DND-41 (cell line): ENCODE measurements at regions not wholly inside any gene's neighbourhood (a gene's known extent, or its start where the extent isn't known, plus 50 kb on each side); places are given as distances from the start of the nearest gene placed in this dataset.

ENCODE experiments used
- ATAC-seq: fragments of 200-7000 bp; cut with Tn5 transposase; 3 replicates; pipeline ENCODE4 v1.9.1; 2021; ENCODE audit warnings: low read depth; ENCODE audit not compliant: insufficient read depth
- DNase-seq: peaks from one replicate; pipeline ENCODE4 v3.0.0-alpha.2; 2020
- H2AFZ ChIP-seq: 2 replicates; pipeline ENCODE4 v1.6.0; 2012; ENCODE audit warnings: low read depth, low read length
- H3K27ac ChIP-seq: 2 replicates; pipeline ENCODE4 v1.5.1; 2012; ENCODE audit warnings: low read length, inconsistent platforms
- H3K27me3 ChIP-seq: fragments of 200-600 bp; sonication (generic); 2 replicates; pipeline ENCODE4 v1.6.0; 2012; ENCODE audit warnings: low read length, mild to moderate bottlenecking, inconsistent platforms; ENCODE audit not compliant: insufficient read depth, poor library complexity
- H3K36me3 ChIP-seq: 2 replicates; pipeline ENCODE4 v1.5.1; 2012; ENCODE audit warnings: low read length, inconsistent platforms; ENCODE audit not compliant: insufficient read depth
- H3K4me1 ChIP-seq: 2 replicates; pipeline ENCODE4 v1.5.1; 2012; ENCODE audit warnings: mild to moderate bottlenecking, low read length; ENCODE audit not compliant: insufficient read depth
- H3K4me2 ChIP-seq: 2 replicates; pipeline ENCODE4 v1.6.0; 2012; ENCODE audit warnings: mild to moderate bottlenecking, moderate library complexity, low read length, inconsistent platforms; ENCODE audit not compliant: insufficient read depth
- H3K4me3 ChIP-seq, 2 experiments: fragments of 200-600 bp in 1 of 2; shearing (Covaris generic) in 1 of 2; 2 replicates each; pipeline ENCODE4 v1.5.1; 2012 to 2016; ENCODE audit warnings: inconsistent platforms in 2 of 2, low read length in 2 of 2, mild to moderate bottlenecking in 2 of 2, low read depth in 1 of 2, moderate library complexity in 1 of 2
- H3K79me2 ChIP-seq: 2 replicates; pipeline ENCODE4 v1.6.0; 2012; ENCODE audit warnings: low read length, inconsistent platforms; ENCODE audit not compliant: insufficient read depth
- H3K9ac ChIP-seq: 2 replicates; pipeline ENCODE4 v1.6.0; 2012; ENCODE audit warnings: low read depth, mild to moderate bottlenecking, inconsistent platforms, low read length, moderate library complexity
- H3K9me3 ChIP-seq: 2 replicates; pipeline ENCODE4 v1.5.1; 2012; ENCODE audit warnings: low read length, moderate library complexity, mild to moderate bottlenecking, inconsistent platforms; ENCODE audit not compliant: insufficient read depth, severe bottlenecking
- H4K20me1 ChIP-seq: 2 replicates; pipeline ENCODE4 v1.6.0; 2012; ENCODE audit warnings: low read length; ENCODE audit not compliant: insufficient read depth
- EZH2 ChIP-seq: IDR thresholded peaks from 3 replicates; pipeline ENCODE4 v1.6.1; 2012; ENCODE audit warnings: borderline replicate concordance, low read depth, mild to moderate bottlenecking, moderate library complexity, low read length, inconsistent platforms; ENCODE audit not compliant: severe bottlenecking
- TF ChIP-seq, protein P1 (sequence below): IDR thresholded peaks from 2 replicates; pipeline ENCODE4 v1.5.1; 2012; ENCODE audit warnings: borderline replicate concordance, low read length, moderate library complexity, mild to moderate bottlenecking; ENCODE audit not compliant: poor library complexity, severe bottlenecking; ENCODE audit errors: extremely low read depth

DNA sequence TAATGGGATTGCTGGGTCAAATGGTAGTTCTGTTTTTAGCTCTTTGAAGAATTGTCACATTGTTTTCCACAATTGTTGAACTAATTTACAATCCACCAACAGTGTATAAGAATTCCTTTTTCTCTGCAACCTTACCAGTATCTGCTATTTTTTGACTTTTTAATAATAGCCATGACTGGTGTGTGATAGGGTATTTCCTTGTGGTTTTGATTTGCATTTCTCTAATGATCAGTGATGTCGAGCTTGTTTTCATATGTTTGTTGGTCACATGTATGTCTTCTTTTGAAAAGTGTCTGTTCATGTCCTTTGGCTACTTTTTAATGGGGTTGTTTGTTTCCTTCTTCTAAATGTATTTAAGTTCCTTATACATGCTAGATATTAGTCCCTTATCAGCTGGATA, 322.3 kb downstream of the CDH2 start:
- H3K4me3 ChIP-seq = no peak overlapping the region
- no peak overlapping the region for H3K27ac ChIP-seq
- no peak overlapping the region for H3K9ac ChIP-seq
- TF ChIP-seq, protein P1, sequence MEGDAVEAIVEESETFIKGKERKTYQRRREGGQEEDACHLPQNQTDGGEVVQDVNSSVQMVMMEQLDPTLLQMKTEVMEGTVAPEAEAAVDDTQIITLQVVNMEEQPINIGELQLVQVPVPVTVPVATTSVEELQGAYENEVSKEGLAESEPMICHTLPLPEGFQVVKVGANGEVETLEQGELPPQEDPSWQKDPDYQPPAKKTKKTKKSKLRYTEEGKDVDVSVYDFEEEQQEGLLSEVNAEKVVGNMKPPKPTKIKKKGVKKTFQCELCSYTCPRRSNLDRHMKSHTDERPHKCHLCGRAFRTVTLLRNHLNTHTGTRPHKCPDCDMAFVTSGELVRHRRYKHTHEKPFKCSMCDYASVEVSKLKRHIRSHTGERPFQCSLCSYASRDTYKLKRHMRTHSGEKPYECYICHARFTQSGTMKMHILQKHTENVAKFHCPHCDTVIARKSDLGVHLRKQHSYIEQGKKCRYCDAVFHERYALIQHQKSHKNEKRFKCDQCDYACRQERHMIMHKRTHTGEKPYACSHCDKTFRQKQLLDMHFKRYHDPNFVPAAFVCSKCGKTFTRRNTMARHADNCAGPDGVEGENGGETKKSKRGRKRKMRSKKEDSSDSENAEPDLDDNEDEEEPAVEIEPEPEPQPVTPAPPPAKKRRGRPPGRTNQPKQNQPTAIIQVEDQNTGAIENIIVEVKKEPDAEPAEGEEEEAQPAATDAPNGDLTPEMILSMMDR = no peak
- no peak for TF ChIP-seq EZH2
- H3K27me3 ChIP-seq = no peaks in the 10 kb centered on the region
- ATAC-seq (no peak), DNase-seq (no peak)
- no peaks in the 10 kb centered on the region for H3K79me2 ChIP-seq
- no peaks in the 10 kb centered on the region for H3K36me3 ChIP-seq
- no peaks in the 10 kb centered on the region for H3K9me3 ChIP-seq
- H4K20me1 ChIP-seq = no peaks in the 10 kb centered on the region
- no peak overlapping the region for H3K4me2 ChIP-seq
- H2AFZ ChIP-seq = no peak overlapping the region
- peaks cover 5% of the 10 kb centered on the region for H3K4me1 ChIP-seq

DNA sequence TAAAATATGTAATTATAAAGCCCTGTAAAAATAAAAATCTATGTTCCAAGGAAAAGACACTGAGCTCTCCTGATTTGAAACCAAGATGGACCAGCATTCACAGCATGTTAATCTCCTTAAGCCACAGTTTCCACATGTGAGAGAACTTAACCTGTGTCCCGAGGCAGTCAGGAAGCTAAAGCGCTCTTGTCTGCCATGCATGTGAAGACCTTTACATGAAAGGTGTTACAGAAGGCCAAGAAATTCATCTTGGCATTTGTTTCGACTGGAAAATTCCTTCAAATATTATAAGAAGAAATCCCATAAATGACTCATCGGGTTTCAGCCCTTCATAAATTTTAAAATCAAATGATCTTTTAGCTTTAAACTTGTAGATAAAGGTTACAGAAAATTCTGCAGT, 328.6 kb downstream of the CDH2 start:
- ATAC-seq (no peak), DNase-seq (no peak)
- no peak overlapping the region for H3K4me3 ChIP-seq
- H3K4me1 ChIP-seq = peaks cover 39% of the 10 kb centered on the region
- H3K9ac ChIP-seq = no peak overlapping the region
- no peaks in the 10 kb centered on the region for H3K27me3 ChIP-seq
- TF ChIP-seq, protein P1 = no peak
- TF ChIP-seq EZH2 = no peak
- no peaks in the 10 kb centered on the region for H4K20me1 ChIP-seq
- no peak overlapping the region for H3K4me2 ChIP-seq
- H3K36me3 ChIP-seq = no peaks in the 10 kb centered on the region
- no peak overlapping the region for H2AFZ ChIP-seq
- no peaks in the 10 kb centered on the region for H3K9me3 ChIP-seq
- H3K27ac ChIP-seq = no peak overlapping the region
- no peaks in the 10 kb centered on the region for H3K79me2 ChIP-seq

DNA sequence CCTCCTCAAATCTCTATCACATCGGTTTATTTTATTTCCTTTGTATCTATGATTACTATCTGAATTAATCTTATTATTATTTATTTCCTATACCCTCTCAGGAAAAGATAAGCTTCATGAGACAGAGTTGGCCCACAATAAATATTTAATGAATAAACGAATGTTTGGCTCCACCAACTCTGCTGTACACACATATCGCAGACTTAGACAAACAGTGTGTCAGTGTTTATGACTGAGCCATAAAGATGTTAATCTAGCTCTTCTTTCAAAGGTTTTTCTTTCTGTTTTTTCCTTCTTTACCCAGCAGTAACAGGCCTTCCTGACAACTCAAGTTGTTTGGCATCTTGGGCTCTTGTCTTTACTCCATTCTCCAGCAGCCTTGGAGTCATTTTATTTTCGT, 329.5 kb downstream of the CDH2 start:
- Histone ChIP-seq H4K20me1 (no peaks in the 10 kb centered on the region), H3K36me3 (no peaks in the 10 kb centered on the region), H3K4me2 (no peak overlapping the region), H3K4me3 (no peak overlapping the region), H3K79me2 (no peaks in the 10 kb centered on the region), H3K4me1 (peaks cover 48% of the 10 kb centered on the region), H2AFZ (no peak overlapping the region), H3K27me3 (no peaks in the 10 kb centered on the region), H3K27ac (no peak overlapping the region), H3K9me3 (no peaks in the 10 kb centered on the region), H3K9ac (no peak overlapping the region)
- DNase-seq (no peak), ATAC-seq (no peak)
- TF ChIP-seq, protein P1 = no peak
- no peak for TF ChIP-seq EZH2

DNA sequence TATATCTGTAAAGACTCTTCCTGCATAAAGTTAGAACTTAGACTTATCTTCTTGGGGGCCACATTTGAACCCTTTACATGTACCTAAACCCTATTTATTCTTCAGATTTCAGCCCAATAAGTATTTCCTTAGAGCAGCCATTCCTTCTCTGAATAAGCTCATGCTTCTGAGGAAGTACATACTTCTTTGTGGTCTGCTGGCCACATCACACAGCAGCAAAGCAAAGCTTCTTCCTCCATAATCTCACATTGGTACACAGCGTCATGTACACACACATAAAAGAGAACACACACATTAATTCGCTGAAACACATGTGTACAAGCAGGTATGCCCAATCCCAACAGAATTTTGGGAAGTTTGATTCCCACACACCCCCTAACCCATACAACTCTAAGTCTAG, 331.0 kb downstream of the CDH2 start:
- peak overlapping the region; percentile 88 for H3K27ac ChIP-seq
- ATAC-seq (peak; percentile 86), DNase-seq (peak; percentile 76)
- no peaks in the 10 kb centered on the region for H3K27me3 ChIP-seq
- no peaks in the 10 kb centered on the region for H3K79me2 ChIP-seq
- H3K4me3 ChIP-seq = no peak overlapping the region
- no peaks in the 10 kb centered on the region for H4K20me1 ChIP-seq
- H3K36me3 ChIP-seq = no peaks in the 10 kb centered on the region
- H3K9me3 ChIP-seq = no peaks in the 10 kb centered on the region
- TF ChIP-seq, protein P1 = no peak
- no peak for TF ChIP-seq EZH2
- no peak overlapping the region for H3K9ac ChIP-seq
- peaks cover 49% of the 10 kb centered on the region for H3K4me1 ChIP-seq
- H2AFZ ChIP-seq = peak overlapping the region; percentile 22; the same call in 1 of the 2 replicates
- peak overlapping the region; percentile 23; the same call in 1 of the 2 replicates for H3K4me2 ChIP-seq
